GM12878 (cell line): ENCODE measurements at regions not wholly inside any gene's neighbourhood (a gene's known extent, or its start where the extent isn't known, plus 50 kb on each side); places are given as distances from the start of the nearest gene placed in this dataset.
"Not testable (repeated sequence)": the region's sequence is repeated elsewhere in the genome, so short reads cannot be mapped to it uniquely, and the experiment has no call there.

Experiments used
- ATAC-seq: fragments of 200-7000 bp; cut with Tn5 transposase; 3 replicates; pipeline ENCODE4 v1.9.1; 2020; ENCODE audit warnings: mild to moderate bottlenecking, moderate library complexity
- BruUV-seq: library from RNA; stranded (reverse); fragments of 400-500 nt; replicated peaks from 2 replicates; lab custom pipeline; 2021; lab: Mats Ljungman, UMichigan
- CTCF ChIA-PET: fragments of 300-600 bp; sonication (Branson Sonifier 250); formaldehyde crosslinking; extraction: SDS; loops from one replicate; lab custom pipeline; 2021; ENCODE audit warnings: inconsistent platforms; lab: Yijun Ruan, JAX
- POLR2A ChIA-PET: fragments of 350-600 bp; formaldehyde crosslinking; extraction: SDS; loops from one replicate; lab custom pipeline; 2021; ENCODE audit warnings: inconsistent platforms; lab: Charles Lee
- RAD21 ChIA-PET: fragments of 300-600 bp; sonication (Branson Sonifier 250); formaldehyde crosslinking; loops from one replicate; lab custom pipeline; 2023; ENCODE audit warnings: antibody characterized with exemption; ENCODE audit not compliant: unreplicated experiment; lab: Charles Lee
- SMC1A ChIA-PET: fragments of 300-600 bp; sonication (Branson Sonifier 250); formaldehyde crosslinking; loops from one replicate; lab custom pipeline; 2023; ENCODE audit not compliant: unreplicated experiment, uncharacterized antibody; lab: Charles Lee
- DNase-seq: peaks from one replicate; pipeline ENCODE4 v3.0.0-alpha.2; 2011; ENCODE audit warnings: low read depth, low spot score
- FAIRE-seq: peaks from 3 replicates; lab custom pipeline; 2011; peaks lifted over from hg19 to GRCh38; lab: Jason Lieb, UNC
- H2AFZ ChIP-seq: 2 replicates; pipeline ENCODE4 v1.6.0; 2011; ENCODE audit warnings: low read depth, low read length, control low read depth; ENCODE audit not compliant: control insufficient read depth
- H3K27ac ChIP-seq: 2 replicates; pipeline ENCODE4 v1.5.1; 2011; ENCODE audit warnings: control low read depth; ENCODE audit not compliant: control insufficient read depth, insufficient read depth
- H3K27me3 ChIP-seq, 2 experiments: replicated peaks in 1 of 2; 2 replicates each; pipeline versions ENCODE4 v1.6.0 to v1.6.1; 2011; ENCODE audit warnings: low read length in 1 of 2; ENCODE audit not compliant: control insufficient read depth in 2 of 2, insufficient read depth in 2 of 2
- H3K36me3 ChIP-seq, 2 experiments: 2 replicates each; pipeline ENCODE4 v1.5.1; 2011; ENCODE audit warnings: low read length in 1 of 2; ENCODE audit not compliant: control insufficient read depth in 2 of 2, insufficient read depth in 2 of 2
- H3K4me1 ChIP-seq: 2 replicates; pipeline ENCODE4 v1.6.1; 2011; ENCODE audit warnings: mild to moderate bottlenecking, low read length, moderate library complexity, mixed read lengths; ENCODE audit not compliant: control insufficient read depth, insufficient read depth
- H3K4me2 ChIP-seq: 2 replicates; pipeline ENCODE4 v1.6.0; 2011; ENCODE audit warnings: control low read depth; ENCODE audit not compliant: control insufficient read depth, insufficient read depth
- H3K4me3 ChIP-seq: fragments of 200-600 bp; sonication (generic); 2 replicates; pipeline ENCODE4 v1.5.1; 2016
- H3K79me2 ChIP-seq: 2 replicates; pipeline ENCODE4 v1.6.0; 2011; ENCODE audit warnings: low read length; ENCODE audit not compliant: control insufficient read depth, insufficient read depth
- H3K9ac ChIP-seq: 2 replicates; pipeline ENCODE4 v1.8.0; 2011; ENCODE audit warnings: low read length, control low read depth, mixed read lengths; ENCODE audit not compliant: control insufficient read depth, insufficient read depth
- H3K9me3 ChIP-seq: replicated peaks from 3 replicates; pipeline ENCODE4 v1.5.1; 2011; ENCODE audit warnings: mild to moderate bottlenecking, low read length; ENCODE audit not compliant: control insufficient read depth, insufficient read depth
- H4K20me1 ChIP-seq: 2 replicates; pipeline ENCODE4 v1.6.0; 2011; ENCODE audit not compliant: control insufficient read depth, insufficient read depth
- BRCA1 ChIP-seq: IDR thresholded peaks from 2 replicates; pipeline ENCODE4 v1.6.1; 2011; ENCODE audit warnings: low read depth, low read length, improper control_type of control experiment
- E4F1 ChIP-seq: fragments of 450-650 bp; IDR thresholded peaks from 2 replicates; pipeline ENCODE4 v1.6.1; 2018; ENCODE audit warnings: borderline replicate concordance, mild to moderate bottlenecking; ENCODE audit not compliant: partially characterized antibody
- HSF1 ChIP-seq: fragments of 150-350 bp; IDR thresholded peaks from 2 replicates; pipeline ENCODE4 v1.6.1; 2014; ENCODE audit warnings: mild to moderate bottlenecking, low read depth, low read length
- PAX5 ChIP-seq: IDR thresholded peaks from 2 replicates; pipeline ENCODE4 v1.6.1; 2011; ENCODE audit warnings: low read depth, low read length, borderline replicate concordance
- SUPT20H ChIP-seq: IDR thresholded peaks from 2 replicates; pipeline ENCODE4 v1.6.1; 2011; ENCODE audit warnings: low read depth, mild to moderate bottlenecking, low read length, moderate library complexity, borderline replicate concordance; ENCODE audit not compliant: control insufficient read depth
- WGBS: methylation state at CpG from one replicate; pipeline ENCODE4 v1.1.6; 2016; ENCODE audit warnings: low lambda C conversion rate; ENCODE audit not compliant: insufficient replicate concordance, insufficient coverage; ENCODE audit errors: missing lambda C conversion rate; 5-methylcytosine and 5-hydroxymethylcytosine counted together
- in situ Hi-C: fragments of 300-500 bp; cut with MboI; formaldehyde crosslinking; loops from 9 replicates; pipeline ENCODE4 v1.14.3; 2018; ENCODE audit warnings: mixed read lengths
- intact Hi-C: fragments of 100-400 bp; cut with micrococcal nuclease; formaldehyde crosslinking; loops from one replicate; pipeline ENCODE4 v1.14.2; 2022; ENCODE audit not compliant: unreplicated experiment
- TF ChIP-seq, protein P1 (sequence below): fragments of 150-350 bp; IDR thresholded peaks from 2 replicates; pipeline ENCODE4 v1.6.1; 2016; ENCODE audit warnings: low read depth, low read length
- TF ChIP-seq, protein P2 (sequence below): fragments of 450-650 bp; IDR thresholded peaks from 2 replicates; pipeline ENCODE4 v1.6.1; 2017; ENCODE audit warnings: mild to moderate bottlenecking, low read depth, inconsistent platforms; ENCODE audit not compliant: poor library complexity, severe bottlenecking

DNA sequence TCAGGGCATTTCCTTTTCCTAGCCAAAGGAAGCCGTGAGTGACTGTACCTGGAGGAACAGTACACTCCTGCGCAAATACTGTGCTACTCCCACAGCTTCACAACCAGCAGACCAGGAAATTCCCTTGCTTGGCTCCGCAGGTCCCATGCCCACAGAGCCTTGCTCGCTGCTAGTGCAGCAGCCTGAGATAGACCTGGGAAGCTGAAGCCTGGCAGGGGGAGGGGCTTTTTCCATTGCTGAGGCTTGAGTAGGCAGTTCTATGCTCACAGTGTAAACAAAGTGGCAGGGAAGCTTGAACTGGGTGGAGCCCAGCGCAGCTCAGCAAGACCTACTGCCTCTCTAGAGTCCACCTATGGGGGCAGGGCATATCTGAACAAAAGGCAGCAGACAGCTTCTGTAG is 291.2 kb downstream of the HGF start (continued):
- TF ChIP-seq, protein P1, sequence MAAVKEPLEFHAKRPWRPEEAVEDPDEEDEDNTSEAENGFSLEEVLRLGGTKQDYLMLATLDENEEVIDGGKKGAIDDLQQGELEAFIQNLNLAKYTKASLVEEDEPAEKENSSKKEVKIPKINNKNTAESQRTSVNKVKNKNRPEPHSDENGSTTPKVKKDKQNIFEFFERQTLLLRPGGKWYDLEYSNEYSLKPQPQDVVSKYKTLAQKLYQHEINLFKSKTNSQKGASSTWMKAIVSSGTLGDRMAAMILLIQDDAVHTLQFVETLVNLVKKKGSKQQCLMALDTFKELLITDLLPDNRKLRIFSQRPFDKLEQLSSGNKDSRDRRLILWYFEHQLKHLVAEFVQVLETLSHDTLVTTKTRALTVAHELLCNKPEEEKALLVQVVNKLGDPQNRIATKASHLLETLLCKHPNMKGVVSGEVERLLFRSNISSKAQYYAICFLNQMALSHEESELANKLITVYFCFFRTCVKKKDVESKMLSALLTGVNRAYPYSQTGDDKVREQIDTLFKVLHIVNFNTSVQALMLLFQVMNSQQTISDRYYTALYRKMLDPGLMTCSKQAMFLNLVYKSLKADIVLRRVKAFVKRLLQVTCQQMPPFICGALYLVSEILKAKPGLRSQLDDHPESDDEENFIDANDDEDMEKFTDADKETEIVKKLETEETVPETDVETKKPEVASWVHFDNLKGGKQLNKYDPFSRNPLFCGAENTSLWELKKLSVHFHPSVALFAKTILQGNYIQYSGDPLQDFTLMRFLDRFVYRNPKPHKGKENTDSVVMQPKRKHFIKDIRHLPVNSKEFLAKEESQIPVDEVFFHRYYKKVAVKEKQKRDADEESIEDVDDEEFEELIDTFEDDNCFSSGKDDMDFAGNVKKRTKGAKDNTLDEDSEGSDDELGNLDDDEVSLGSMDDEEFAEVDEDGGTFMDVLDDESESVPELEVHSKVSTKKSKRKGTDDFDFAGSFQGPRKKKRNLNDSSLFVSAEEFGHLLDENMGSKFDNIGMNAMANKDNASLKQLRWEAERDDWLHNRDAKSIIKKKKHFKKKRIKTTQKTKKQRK, result no peak
- TF ChIP-seq PAX5, result no peak
- no peak for TF ChIP-seq BRCA1
- no peak for TF ChIP-seq HSF1
- TF ChIP-seq E4F1, result no peak
- TF ChIP-seq, protein P2, sequence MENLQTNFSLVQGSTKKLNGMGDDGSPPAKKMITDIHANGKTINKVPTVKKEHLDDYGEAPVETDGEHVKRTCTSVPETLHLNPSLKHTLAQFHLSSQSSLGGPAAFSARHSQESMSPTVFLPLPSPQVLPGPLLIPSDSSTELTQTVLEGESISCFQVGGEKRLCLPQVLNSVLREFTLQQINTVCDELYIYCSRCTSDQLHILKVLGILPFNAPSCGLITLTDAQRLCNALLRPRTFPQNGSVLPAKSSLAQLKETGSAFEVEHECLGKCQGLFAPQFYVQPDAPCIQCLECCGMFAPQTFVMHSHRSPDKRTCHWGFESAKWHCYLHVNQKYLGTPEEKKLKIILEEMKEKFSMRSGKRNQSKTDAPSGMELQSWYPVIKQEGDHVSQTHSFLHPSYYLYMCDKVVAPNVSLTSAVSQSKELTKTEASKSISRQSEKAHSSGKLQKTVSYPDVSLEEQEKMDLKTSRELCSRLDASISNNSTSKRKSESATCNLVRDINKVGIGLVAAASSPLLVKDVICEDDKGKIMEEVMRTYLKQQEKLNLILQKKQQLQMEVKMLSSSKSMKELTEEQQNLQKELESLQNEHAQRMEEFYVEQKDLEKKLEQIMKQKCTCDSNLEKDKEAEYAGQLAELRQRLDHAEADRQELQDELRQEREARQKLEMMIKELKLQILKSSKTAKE, result no peak
- TF ChIP-seq SUPT20H, result no peak

DNA sequence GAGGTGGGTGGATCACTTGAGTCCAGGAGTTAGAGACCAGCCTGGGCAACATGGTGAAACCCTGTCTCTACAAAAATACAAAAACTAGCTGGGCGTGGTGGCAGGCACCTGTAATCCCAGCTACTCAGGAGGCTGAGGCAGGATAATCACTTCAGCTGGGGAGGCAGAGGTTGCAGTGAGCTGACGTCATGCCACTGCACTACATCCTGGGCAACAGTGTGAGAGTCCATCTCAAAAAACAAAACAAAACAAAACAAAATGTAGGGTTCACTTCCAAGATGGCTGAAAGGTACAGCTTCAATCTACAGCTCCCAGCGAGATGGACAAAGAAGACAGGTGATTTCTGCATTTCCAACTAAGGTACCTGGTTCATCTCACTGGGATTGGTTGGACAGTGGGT is 291.6 kb downstream of the HGF start:
- H4K20me1 ChIP-seq, H3K79me2 ChIP-seq, DNase-seq, H3K4me3 ChIP-seq, H3K27ac ChIP-seq, H3K9ac ChIP-seq, FAIRE-seq, H3K4me1 ChIP-seq, BruUV-seq, POLR2A ChIA-PET, ATAC-seq, H2AFZ ChIP-seq, H3K4me2 ChIP-seq, intact Hi-C loops, H3K27me3 ChIP-seq, H3K9me3 ChIP-seq, H3K36me3 ChIP-seq: not testable (repeated sequence)
- CTCF ChIA-PET, result interaction anchor here (0.7 to 1.0 kb wide), 3 partner anchors 16 to 1131 kb away, joined by 3 to 5 read pairs (median 3); no protein-coding TSS in a partner anchor
- in situ Hi-C loops, result loop anchor here (25.0 kb wide), 1 partner anchor 759 kb away; no protein-coding TSS in a partner anchor
- SMC1A ChIA-PET, result interaction anchor here (1.1 to 1.9 kb wide), 2 partner anchors 8 to 27 kb away, joined by 3 to 7 read pairs; no protein-coding TSS in a partner anchor
- WGBS, result 13% methylated on average over 3 of the region's 3 CpGs
- RAD21 ChIA-PET, result interaction anchor here (0.7 kb wide), 1 partner anchor 506 kb away, joined by 3 read pairs; no protein-coding TSS in a partner anchor
